ENCODE measurements at regions not wholly inside any gene's neighbourhood (a gene's known extent, or its start where the extent isn't known, plus 50 kb on each side); places are given as distances from the start of the nearest gene placed in this dataset.

DNA sequence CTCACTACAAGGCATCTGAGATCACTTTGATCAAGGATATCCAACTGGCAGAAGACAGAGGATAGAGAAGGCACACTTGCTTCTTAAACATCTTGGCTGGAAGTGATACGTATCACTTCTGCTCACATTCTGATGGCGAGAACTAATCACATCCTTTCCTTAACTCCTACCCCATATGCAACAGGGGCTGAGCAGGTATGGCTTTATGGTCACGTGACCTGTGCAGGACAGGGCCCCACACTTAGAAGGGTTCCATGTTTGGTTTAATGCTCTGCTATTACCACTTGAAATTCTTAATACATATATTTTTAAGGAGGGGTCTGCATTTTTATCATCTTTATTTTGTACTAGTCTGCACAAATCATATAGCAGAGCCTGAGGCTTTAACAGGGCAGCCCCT lies 177.3 kb downstream of the SLC15A5 start:
- no peak for DNase-seq (ENCODE audit: low read depth)
- H3K36me3 ChIP-seq (ENCODE audit: control insufficient read depth, insufficient read depth, low read length) = no peaks in the 10 kb centered on the region
- H3K27me3 ChIP-seq (ENCODE audit: control insufficient read depth, insufficient read depth, low read length) = no peaks in the 10 kb centered on the region
- FAIRE-seq = no peak
- TF ChIP-seq, protein P1, sequence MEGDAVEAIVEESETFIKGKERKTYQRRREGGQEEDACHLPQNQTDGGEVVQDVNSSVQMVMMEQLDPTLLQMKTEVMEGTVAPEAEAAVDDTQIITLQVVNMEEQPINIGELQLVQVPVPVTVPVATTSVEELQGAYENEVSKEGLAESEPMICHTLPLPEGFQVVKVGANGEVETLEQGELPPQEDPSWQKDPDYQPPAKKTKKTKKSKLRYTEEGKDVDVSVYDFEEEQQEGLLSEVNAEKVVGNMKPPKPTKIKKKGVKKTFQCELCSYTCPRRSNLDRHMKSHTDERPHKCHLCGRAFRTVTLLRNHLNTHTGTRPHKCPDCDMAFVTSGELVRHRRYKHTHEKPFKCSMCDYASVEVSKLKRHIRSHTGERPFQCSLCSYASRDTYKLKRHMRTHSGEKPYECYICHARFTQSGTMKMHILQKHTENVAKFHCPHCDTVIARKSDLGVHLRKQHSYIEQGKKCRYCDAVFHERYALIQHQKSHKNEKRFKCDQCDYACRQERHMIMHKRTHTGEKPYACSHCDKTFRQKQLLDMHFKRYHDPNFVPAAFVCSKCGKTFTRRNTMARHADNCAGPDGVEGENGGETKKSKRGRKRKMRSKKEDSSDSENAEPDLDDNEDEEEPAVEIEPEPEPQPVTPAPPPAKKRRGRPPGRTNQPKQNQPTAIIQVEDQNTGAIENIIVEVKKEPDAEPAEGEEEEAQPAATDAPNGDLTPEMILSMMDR (IDR thresholded peaks at IDR 0.05; ENCODE audit: insufficient read depth, low read length, severe bottlenecking) = no peak
- no peak overlapping the region for H3K4me3 ChIP-seq (ENCODE audit: low read depth, low read length)

DNA sequence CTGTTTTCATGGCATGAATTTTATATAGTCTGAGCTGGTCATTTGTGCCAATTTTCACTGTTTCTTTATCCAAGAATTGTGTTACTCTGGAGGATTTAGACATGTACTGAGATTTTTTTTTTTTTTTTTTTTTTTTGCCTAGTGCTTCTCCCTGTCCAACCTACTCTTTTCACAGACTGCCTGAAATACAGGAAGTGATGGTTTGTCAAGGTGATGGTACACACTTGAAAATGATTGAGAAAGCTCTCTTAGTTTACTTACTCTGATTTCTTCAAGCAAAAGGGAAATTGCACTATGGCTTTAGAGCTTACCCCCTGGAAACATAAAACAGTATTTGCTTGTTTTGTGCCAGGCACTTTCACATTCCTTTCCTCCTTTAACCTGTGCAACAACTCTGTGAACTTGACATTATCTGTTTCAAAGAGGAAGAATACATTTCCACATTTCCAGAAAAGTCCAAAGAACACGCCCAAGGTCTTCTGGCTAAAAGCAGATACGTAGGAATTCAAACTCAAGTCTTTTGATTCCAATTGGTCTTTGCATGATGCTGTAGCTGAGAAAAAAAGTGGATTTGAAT lies 181.1 kb downstream of the SLC15A5 start:
- FAIRE-seq (no peak), DNase-seq (ENCODE audit: low read depth) (no peak)
- TF ChIP-seq, protein P1 (IDR thresholded peaks at IDR 0.05; ENCODE audit: insufficient read depth, low read length, severe bottlenecking) = no peak
- H3K27me3 ChIP-seq (ENCODE audit: control insufficient read depth, insufficient read depth, low read length) = no peaks in the 10 kb centered on the region
- no peak overlapping the region for H3K4me3 ChIP-seq (ENCODE audit: low read depth, low read length)
- no peaks in the 10 kb centered on the region for H3K36me3 ChIP-seq (ENCODE audit: control insufficient read depth, insufficient read depth, low read length)

DNA sequence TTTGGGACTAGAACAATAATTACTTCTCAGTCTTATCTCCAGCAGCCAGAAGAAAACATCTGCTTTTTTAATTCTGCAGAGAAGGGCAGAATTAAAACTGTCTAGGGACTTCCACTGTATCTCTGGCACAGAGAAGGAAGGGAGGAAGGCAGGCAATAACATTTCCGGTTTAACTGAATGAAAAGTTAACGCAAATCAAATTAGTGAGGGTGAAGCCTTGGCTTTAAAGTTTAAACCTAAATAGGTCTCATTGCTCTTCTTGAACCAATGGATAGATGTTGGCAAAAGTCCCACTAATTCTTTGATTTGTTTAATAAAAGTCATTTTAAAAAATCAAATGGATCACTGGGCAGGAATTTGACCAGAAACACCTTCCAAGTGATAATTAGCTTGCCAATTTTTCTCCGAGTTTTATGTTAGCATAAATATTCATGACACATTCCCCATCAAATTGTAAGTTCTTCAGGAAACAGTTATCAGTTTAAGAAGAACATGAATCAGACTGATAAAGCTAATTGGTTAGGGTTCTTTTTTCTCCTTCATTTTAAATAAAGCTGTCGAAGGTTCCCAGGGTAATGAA lies 181.9 kb downstream of the SLC15A5 start:
- Histone ChIP-seq H3K27me3 (ENCODE audit: control insufficient read depth, insufficient read depth, low read length) (no peaks in the 10 kb centered on the region), H3K36me3 (ENCODE audit: control insufficient read depth, insufficient read depth, low read length) (no peaks in the 10 kb centered on the region), H3K4me3 (ENCODE audit: low read depth, low read length) (no peak overlapping the region)
- FAIRE-seq (no peak), DNase-seq (ENCODE audit: low read depth) (no peak)
- TF ChIP-seq, protein P1 (IDR thresholded peaks at IDR 0.05; ENCODE audit: insufficient read depth, low read length, severe bottlenecking) = no peak

DNA sequence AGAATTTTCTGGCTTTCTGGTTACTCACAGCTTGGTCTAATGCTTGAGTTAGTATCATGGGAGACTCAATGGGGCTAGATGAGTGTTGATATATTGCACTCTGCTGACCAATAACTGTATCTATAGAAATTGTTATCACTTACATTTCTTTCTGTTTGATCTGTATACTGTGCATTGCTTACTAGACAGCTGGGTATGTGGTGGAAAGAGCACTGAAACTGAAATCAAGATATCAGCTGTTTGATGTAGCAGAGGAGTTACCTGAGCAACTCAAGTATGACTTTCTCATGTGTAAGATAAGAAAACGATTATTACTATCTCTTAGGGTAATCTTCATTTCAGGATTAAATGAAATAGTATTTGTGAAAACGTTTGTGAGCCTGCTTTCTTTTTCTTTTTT lies 183.0 kb downstream of the SLC15A5 start:
- Histone ChIP-seq H3K27me3 (ENCODE audit: control insufficient read depth, insufficient read depth, low read length) (no peaks in the 10 kb centered on the region), H3K4me3 (ENCODE audit: low read depth, low read length) (no peak overlapping the region), H3K36me3 (ENCODE audit: control insufficient read depth, insufficient read depth, low read length) (no peaks in the 10 kb centered on the region)
- TF ChIP-seq, protein P1 (IDR thresholded peaks at IDR 0.05; ENCODE audit: insufficient read depth, low read length, severe bottlenecking) = no peak
- no peak for DNase-seq (ENCODE audit: low read depth)
- FAIRE-seq = no peak

DNA sequence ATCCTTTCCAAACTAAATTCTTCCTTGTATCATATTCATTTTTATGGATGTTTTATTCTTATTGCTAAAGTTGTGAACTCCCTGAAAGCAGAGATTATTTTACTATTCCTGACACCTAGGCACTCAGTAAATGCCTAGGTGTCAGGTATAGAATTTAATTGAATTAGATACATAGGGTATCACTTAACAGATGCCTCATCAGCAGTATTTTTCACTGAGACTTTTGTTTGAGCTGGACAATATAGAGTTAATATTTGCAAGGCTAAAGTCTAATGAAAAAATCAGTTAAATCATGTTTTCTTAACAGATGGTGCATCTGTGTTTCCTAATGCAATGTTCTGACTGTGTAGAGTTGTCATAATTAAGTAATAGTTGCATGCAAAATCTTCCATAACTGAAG lies 182.7 kb downstream of the DERA start:
- DNase-seq (ENCODE audit: low read depth) (no peak), FAIRE-seq (no peak)
- Histone ChIP-seq H3K4me3 (ENCODE audit: low read depth, low read length) (no peak overlapping the region), H3K27me3 (ENCODE audit: control insufficient read depth, insufficient read depth, low read length) (no peaks in the 10 kb centered on the region), H3K36me3 (ENCODE audit: control insufficient read depth, insufficient read depth, low read length) (no peaks in the 10 kb centered on the region)
- TF ChIP-seq, protein P1 (IDR thresholded peaks at IDR 0.05; ENCODE audit: insufficient read depth, low read length, severe bottlenecking) = no peak

DNA sequence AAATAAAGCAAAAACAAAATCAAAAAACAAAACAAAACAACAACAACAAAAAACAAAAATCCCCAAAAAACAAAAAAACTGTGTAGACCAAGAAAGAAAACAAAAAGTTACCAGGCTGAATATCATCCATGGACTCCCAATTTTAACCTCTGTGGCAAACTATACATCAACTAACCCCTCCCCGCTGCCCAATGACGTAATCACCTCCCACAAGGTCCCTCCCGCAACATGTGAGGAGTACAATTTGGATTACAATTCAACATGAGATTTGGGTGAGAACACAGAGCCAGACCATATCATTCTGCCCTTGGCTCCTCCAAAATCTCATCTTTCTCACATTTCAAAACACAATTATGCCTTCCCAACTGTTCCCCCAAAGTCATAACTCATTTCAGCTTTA lies 179.8 kb downstream of the DERA start:
- no peaks in the 10 kb centered on the region for H3K27me3 ChIP-seq (ENCODE audit: control insufficient read depth, insufficient read depth, low read length)
- no peak overlapping the region for H3K4me3 ChIP-seq (ENCODE audit: low read depth, low read length)
- TF ChIP-seq, protein P1 (IDR thresholded peaks at IDR 0.05; ENCODE audit: insufficient read depth, low read length, severe bottlenecking) = no peak
- H3K36me3 ChIP-seq (ENCODE audit: control insufficient read depth, insufficient read depth, low read length) = no peaks in the 10 kb centered on the region
- DNase-seq (ENCODE audit: low read depth) = no peak
- FAIRE-seq = no peak
